Sigmoid colon (tissue), 6 donors: ENCODE measurements at regions not wholly inside any gene's neighbourhood (a gene's known extent, or its start where the extent isn't known, plus 50 kb on each side); places are given as distances from the start of the nearest gene placed in this dataset.
"Not testable (repeated sequence)": the region's sequence is repeated elsewhere in the genome, so short reads cannot be mapped to it uniquely, and the experiment has no call there.

Experiments used
- DNase-seq: peaks from one replicate; pipeline ENCODE4 v3.0.0-alpha.2; 2019
- H3K27ac ChIP-seq, 4 donors: fragments of 200-600 bp; sonication (generic); one replicate each; pipeline ENCODE4 v1.5.1; 2016 to 2019; ENCODE audit warnings: mild to moderate bottlenecking in 1 of 4
- H3K27me3 ChIP-seq, 3 donors: fragments of 200-600 bp; sonication (generic); one replicate each; pipeline ENCODE4 v1.5.1; 2019; ENCODE audit warnings: mild to moderate bottlenecking in 1 of 3
- H3K36me3 ChIP-seq, 4 donors: fragments of 200-600 bp; sonication (generic); one replicate each; pipeline ENCODE4 v1.5.1; 2016 to 2019
- H3K4me1 ChIP-seq, 4 donors: fragments of 200-600 bp; sonication (generic); one replicate each; pipeline ENCODE4 v1.5.1; 2017 to 2019
- H3K4me3 ChIP-seq, 4 donors: fragments of 200-600 bp; sonication (generic); one replicate each; pipeline ENCODE4 v1.5.1; 2017 to 2019; ENCODE audit warnings: mild to moderate bottlenecking in 2 of 4, moderate library complexity in 1 of 4
- H3K9me3 ChIP-seq, 4 donors: fragments of 200-600 bp in 3 of 4; sonication (generic) in 3 of 4; one replicate each; pipeline versions ENCODE4 v1.5.1 to v1.6.1; 2013 to 2019
- CTCF ChIP-seq, 4 experiments: fragments of 450-650 bp in 3 of 4; fragments of 200-600 bp in 1 of 4; IDR thresholded peaks; one replicate each; pipeline ENCODE4 v1.5.1; 2016 to 2019; ENCODE audit warnings: antibody characterized with exemption in 4 of 4, mild to moderate bottlenecking in 3 of 4, moderate library complexity in 2 of 4
- EP300 ChIP-seq, 4 donors: sonication (generic); formaldehyde crosslinking; IDR thresholded peaks; one replicate each; pipeline ENCODE4 v1.6.1; 2017; ENCODE audit warnings: antibody characterized with exemption in 4 of 4
- POLR2A ChIP-seq, 2 donors: fragments of 450-650 bp; IDR thresholded peaks; one replicate each; pipeline ENCODE4 v1.6.1; 2016; ENCODE audit warnings: antibody characterized with exemption in 2 of 2, mild to moderate bottlenecking in 2 of 2, moderate library complexity in 2 of 2
- POLR2AphosphoS5 ChIP-seq, 4 donors: sonication (generic); formaldehyde crosslinking; IDR thresholded peaks; one replicate each; pipeline ENCODE4 v1.6.1; 2017; ENCODE audit warnings: antibody characterized with exemption in 4 of 4
- WGBS, 2 donors: extraction: QIAGEN DNeasy Blood & Tissue Kit; methylation state at CpG; one replicate each; pipeline ENCODE4 v1.1.7; 2013; 5-methylcytosine and 5-hydroxymethylcytosine counted together
- intact Hi-C: fragments of 100-400 bp; cut with DNase I; formaldehyde crosslinking; loops from one replicate; pipeline ENCODE4 v1.15.1; 2023
- donor health status: healthy with polysubstance abuse.
- donor health status: healthy.

- H3K27ac ChIP-seq, result peak overlapping the region; percentile 62 to 70 (median 68)
- intact Hi-C loops, result no loop called here
- no peaks in the 10 kb centered on the region for H3K27me3 ChIP-seq
- peak; percentile 78 for DNase-seq
- TF ChIP-seq POLR2A (IDR thresholded peaks at IDR 0.05) (no peak), POLR2AphosphoS5 (IDR thresholded peaks at IDR 0.05) (peak in 3 of 4 donors; percentile 45 to 68 (median 45))
- no peaks in the 10 kb centered on the region for H3K36me3 ChIP-seq
- H3K9me3 ChIP-seq, result no peaks in the 10 kb centered on the region
- peaks cover 0 to 21% (median 18%) of the 10 kb centered on the region in 4 donors for H3K4me1 ChIP-seq
- no peak overlapping the region for H3K4me3 ChIP-seq
- 70 to 71% methylated on average over 17 of the region's 17 CpGs for WGBS, 2 donors
Observed at GRCh38 chr2:240259201-240259923, 118.9 kb upstream of the OTOS start.

- Histone ChIP-seq H3K4me3 (no peak overlapping the region), H3K27me3 (no peaks in the 10 kb centered on the region), H3K4me1 (peaks cover 0 to 21% (median 18%) of the 10 kb centered on the region in 4 donors), H3K36me3 (no peaks in the 10 kb centered on the region), H3K27ac (peak overlapping the region; percentile 62 to 70 (median 68)), H3K9me3 (no peaks in the 10 kb centered on the region)
- intact Hi-C loops, result no loop called here
- WGBS, 2 donors, result 74 to 79% methylated on average over 7 of the region's 7 CpGs
- TF ChIP-seq CTCF (IDR thresholded peaks at IDR 0.05) (no peak), EP300 (IDR thresholded peaks at IDR 0.05) (no peak), POLR2AphosphoS5 (IDR thresholded peaks at IDR 0.05) (no peak), POLR2A (IDR thresholded peaks at IDR 0.05) (no peak)
- no peak for DNase-seq
Observed at GRCh38 chr2:240259924-240260529, 119.6 kb upstream of the OTOS start.

- Histone ChIP-seq H3K27me3 (no peaks in the 10 kb centered on the region), H3K9me3 (no peaks in the 10 kb centered on the region), H3K4me3 (no peak overlapping the region), H3K36me3 (no peaks in the 10 kb centered on the region), H3K4me1 (peaks cover 0 to 21% (median 18%) of the 10 kb centered on the region in 4 donors), H3K27ac (no peak overlapping the region)
- 69 to 84% methylated on average over 4 of the region's 4 CpGs for WGBS, 2 donors
- TF ChIP-seq CTCF (IDR thresholded peaks at IDR 0.05) (no peak), POLR2AphosphoS5 (IDR thresholded peaks at IDR 0.05) (no peak), POLR2A (IDR thresholded peaks at IDR 0.05) (no peak), EP300 (IDR thresholded peaks at IDR 0.05) (no peak)
- no peak for DNase-seq
- intact Hi-C loops, result no loop called here
Observed at GRCh38 chr2:240260664-240261063, 120.2 kb upstream of the OTOS start.

GRCh38 chr2:240262578-240262977 is 122.1 kb upstream of the OTOS start:
- H3K27me3 ChIP-seq, intact Hi-C loops, DNase-seq, H3K36me3 ChIP-seq, H3K4me3 ChIP-seq, H3K9me3 ChIP-seq, H3K27ac ChIP-seq: not testable (repeated sequence)
- H3K4me1 ChIP-seq, result peaks cover 0 to 21% (median 18%) of the 10 kb centered on the region in 4 donors
- 12 to 39% methylated on average over 1 of the region's 1 CpG for WGBS, 2 donors

- TF ChIP-seq POLR2AphosphoS5 (IDR thresholded peaks at IDR 0.05), result no peak
- TF ChIP-seq POLR2A (IDR thresholded peaks at IDR 0.05), result no peak
- no peak for TF ChIP-seq CTCF (IDR thresholded peaks at IDR 0.05)
- no peak for TF ChIP-seq EP300 (IDR thresholded peaks at IDR 0.05)
- 89 to 90% methylated on average over 3 of the region's 3 CpGs for WGBS, 2 donors
- Histone ChIP-seq H3K36me3 (no peaks in the 10 kb centered on the region), H3K4me1 (no peaks in the 10 kb centered on the region), H3K27ac (no peak overlapping the region), H3K27me3 (no peaks in the 10 kb centered on the region), H3K9me3 (no peaks in the 10 kb centered on the region), H3K4me3 (no peak overlapping the region)
- no peak for DNase-seq
- intact Hi-C loops, result no loop called here
Observed at GRCh38 chr2:240269380-240269779, 128.9 kb upstream of the OTOS start.
